ENCODE measurements at regions not wholly inside any gene's neighbourhood (a gene's known extent, or its start where the extent isn't known, plus 50 kb on each side); places are given as distances from the start of the nearest gene placed in this dataset.

GRCh38 chr5:133750856-133751255 lies 138.5 kb upstream of the FSTL4 start:
- no peak for TF ChIP-seq EZH2 (IDR thresholded peaks at IDR 0.05; ENCODE audit: low read length, missing control alignments)
- TF ChIP-seq CTCF (conservative IDR thresholded peaks at IDR 0.05 in 1 of 2, IDR thresholded peaks at IDR 0.05 in 1 of 2; ENCODE audit: low read depth in 1 of 2, low read length in 2 of 2), result no peak

All from fibroblast of lung (primary cell).